Fibroblast of lung (primary cell): ENCODE measurements at regions not wholly inside any gene's neighbourhood (a gene's known extent, or its start where the extent isn't known, plus 50 kb on each side); places are given as distances from the start of the nearest gene placed in this dataset.

Source experiments
- CTCF ChIP-seq, 2 donors: IDR thresholded peaks in 1 of 2; conservative IDR thresholded peaks in 1 of 2; 1 replicate in 1 of 2; 2 replicates in 1 of 2; pipeline ENCODE4 v1.5.1; 2011 to 2012; ENCODE audit warnings: low read length in 2 of 2, control low read depth in 1 of 2, inconsistent platforms in 1 of 2, low read depth in 1 of 2, mild to moderate bottlenecking in 1 of 2
- EZH2 ChIP-seq: IDR thresholded peaks from 2 replicates; pipeline ENCODE4 v1.5.1; 2012; ENCODE audit warnings: low read length, control low read depth, mild to moderate bottlenecking; ENCODE audit errors: missing control alignments

- TF ChIP-seq CTCF (conservative IDR thresholded peaks at IDR 0.05 in 1 of 2, IDR thresholded peaks at IDR 0.05 in 1 of 2; ENCODE audit: low read depth in 1 of 2, low read length in 2 of 2) = no peak
- no peak for TF ChIP-seq EZH2
Observed at GRCh38 chr11:15547685-15548084, 433.0 kb downstream of the INSC start.
